HepG2 (cell line): ENCODE measurements at regions not wholly inside any gene's neighbourhood (a gene's known extent, or its start where the extent isn't known, plus 50 kb on each side); places are given as distances from the start of the nearest gene placed in this dataset.
"Not testable (repeated sequence)": the region's sequence is repeated elsewhere in the genome, so short reads cannot be mapped to it uniquely, and the experiment has no call there.

Experiments
- CREM ChIP-seq, 2 experiments: sonication (generic) in 1 of 2; formaldehyde crosslinking in 1 of 2; IDR thresholded peaks; 2 replicates each; pipeline versions ENCODE4 v1.4.0 to v1.6.1; 2016 to 2020; ENCODE audit warnings: antibody characterized with exemption in 1 of 2, mild to moderate bottlenecking in 1 of 2, missing genetic modification reagents in 1 of 2
- CTCF ChIP-seq: sonication (generic); formaldehyde crosslinking; IDR thresholded peaks from 2 replicates; pipeline ENCODE4 v1.5.0; 2020; ENCODE audit warnings: mild to moderate bottlenecking, missing genetic modification reagents, moderate library complexity
- FOSL1 ChIP-seq: sonication (generic); formaldehyde crosslinking; IDR thresholded peaks from 2 replicates; pipeline ENCODE4 v1.9.0; 2021; ENCODE audit warnings: missing genetic modification reagents, borderline replicate concordance
- HOXA7 ChIP-seq: sonication (generic); formaldehyde crosslinking; IDR thresholded peaks from 2 replicates; pipeline ENCODE4 v1.8.1; 2022; ENCODE audit warnings: mild to moderate bottlenecking, missing genetic modification reagents, moderate library complexity
- PPARG ChIP-seq: conservative IDR thresholded peaks from 2 replicates; pipeline ENCODE4 v1.6.1; 2016; ENCODE audit warnings: missing biosample characterization, missing genetic modification reagents
- STAG1 ChIP-seq: sonication (generic); formaldehyde crosslinking; IDR thresholded peaks from 2 replicates; pipeline ENCODE4 v1.4.0; 2020; ENCODE audit warnings: missing genetic modification reagents
- TP53 ChIP-seq: sonication (generic); formaldehyde crosslinking; conservative IDR thresholded peaks from 2 replicates; pipeline ENCODE4 v1.4.0; 2020; ENCODE audit warnings: missing genetic modification reagents
- ZFP41 ChIP-seq: sonication (generic); formaldehyde crosslinking; IDR thresholded peaks from 2 replicates; pipeline ENCODE4 v1.4.0; 2020; ENCODE audit warnings: mild to moderate bottlenecking, missing genetic modification reagents, borderline replicate concordance
- ZFY ChIP-seq: sonication (generic); formaldehyde crosslinking; IDR thresholded peaks from 2 replicates; pipeline ENCODE4 v1.4.0; 2020; ENCODE audit warnings: missing genetic modification reagents
- ZNF253 ChIP-seq: sonication (generic); formaldehyde crosslinking; IDR thresholded peaks from 2 replicates; pipeline ENCODE4 v1.8.0; 2022; ENCODE audit warnings: mild to moderate bottlenecking, missing genetic modification reagents, borderline replicate concordance
- ZNF468 ChIP-seq: sonication (generic); formaldehyde crosslinking; IDR thresholded peaks from 2 replicates; pipeline ENCODE4 v1.8.0; 2022; ENCODE audit warnings: mild to moderate bottlenecking, moderate library complexity, missing genetic modification reagents
- ZZZ3 ChIP-seq: sonication (generic); formaldehyde crosslinking; IDR thresholded peaks from 2 replicates; pipeline ENCODE4 v1.4.0; 2020; ENCODE audit warnings: missing genetic modification reagents, mild to moderate bottlenecking, borderline replicate concordance
- TF ChIP-seq, protein P1 (sequence below): sonication (generic); formaldehyde crosslinking; IDR thresholded peaks from 2 replicates; pipeline ENCODE4 v1.8.1; 2023; ENCODE audit warnings: mild to moderate bottlenecking, missing genetic modification reagents

DNA sequence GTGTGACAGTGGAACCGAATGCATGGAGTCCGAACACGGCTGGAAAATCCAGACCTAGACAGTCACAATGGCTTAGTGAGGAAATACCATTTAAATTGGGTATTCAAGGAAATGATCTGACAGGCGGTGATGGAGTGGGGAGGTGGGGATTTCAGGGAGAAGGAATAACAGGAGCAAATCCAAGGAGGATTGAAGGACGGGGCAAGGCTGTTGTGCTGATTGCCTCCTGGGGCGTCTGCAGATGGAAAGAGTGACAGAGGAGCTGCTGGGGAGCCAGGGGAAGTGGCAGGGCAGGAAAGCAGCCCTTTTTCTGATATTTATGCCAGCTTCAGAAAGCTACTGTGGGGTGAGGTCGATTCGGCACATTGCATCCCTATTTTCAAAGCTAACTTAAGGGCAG is 99.1 kb upstream of the FMN2 start:
- not testable (repeated sequence) for TF ChIP-seq CTCF (CRISPR knock-in tag); ZFP41; STAG1 (CRISPR knock-in tag); TP53 (CRISPR knock-in tag); ZNF253; ZFY (CRISPR knock-in tag); CREM (IDR thresholded peaks at IDR 0.05); CREM (CRISPR knock-in tag; IDR thresholded peaks at IDR 0.05); PPARG (CRISPR knock-in tag); ZNF468 (CRISPR knock-in tag); HOXA7 (CRISPR knock-in tag); FOSL1 (CRISPR knock-in tag); ZZZ3 (CRISPR knock-in tag)
- TF ChIP-seq, protein P1, sequence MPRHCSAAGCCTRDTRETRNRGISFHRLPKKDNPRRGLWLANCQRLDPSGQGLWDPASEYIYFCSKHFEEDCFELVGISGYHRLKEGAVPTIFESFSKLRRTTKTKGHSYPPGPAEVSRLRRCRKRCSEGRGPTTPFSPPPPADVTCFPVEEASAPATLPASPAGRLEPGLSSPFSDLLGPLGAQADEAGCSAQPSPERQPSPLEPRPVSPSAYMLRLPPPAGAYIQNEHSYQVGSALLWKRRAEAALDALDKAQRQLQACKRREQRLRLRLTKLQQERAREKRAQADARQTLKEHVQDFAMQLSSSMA, result not testable (repeated sequence)
